ENCODE measurements at regions not wholly inside any gene's neighbourhood (a gene's known extent, or its start where the extent isn't known, plus 50 kb on each side); places are given as distances from the start of the nearest gene placed in this dataset.

DNA sequence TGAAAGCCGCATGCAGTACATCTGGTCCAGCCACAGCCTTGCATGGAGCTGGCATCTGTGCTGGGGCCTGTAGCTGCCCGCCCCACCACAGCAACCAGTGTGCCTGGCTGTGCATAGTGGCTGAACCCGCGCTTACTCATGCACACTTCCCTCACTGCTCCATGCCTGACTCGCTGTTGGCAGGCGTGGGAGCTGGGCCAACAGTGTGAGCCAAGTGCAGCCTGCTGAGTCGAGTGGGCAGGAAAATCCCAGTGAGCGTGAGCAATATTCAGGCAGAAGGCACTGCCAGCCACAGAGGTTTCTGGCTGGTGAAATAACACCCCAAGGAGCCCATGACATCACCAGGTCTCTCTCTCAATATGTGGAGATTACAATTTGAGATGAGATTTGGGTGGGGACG, 1674.1 kb upstream of the TMEFF2 start:
- TF ChIP-seq FOS (IDR thresholded peaks at IDR 0.05; ENCODE audit: borderline replicate concordance, insufficient read depth, low read length) (no peak), JUN (IDR thresholded peaks at IDR 0.05; ENCODE audit: borderline replicate concordance, insufficient read depth, insufficient read length, low read depth) (no peak), POLR2A (IDR thresholded peaks at IDR 0.05; ENCODE audit: low read depth, low read length) (no peak), MYC (IDR thresholded peaks at IDR 0.05; ENCODE audit: low read depth, low read length) (no peak), EZH2 (IDR thresholded peaks at IDR 0.05; ENCODE audit: borderline replicate concordance, low read depth, low read length, severe bottlenecking) (no peak), GATA2 (IDR thresholded peaks at IDR 0.05; ENCODE audit: insufficient read depth, insufficient read length, low read depth, low read length) (no peak), POLR2AphosphoS5 (IDR thresholded peaks at IDR 0.05; ENCODE audit: insufficient read depth, low read depth, low read length) (no peak)
- TF ChIP-seq, protein P1, sequence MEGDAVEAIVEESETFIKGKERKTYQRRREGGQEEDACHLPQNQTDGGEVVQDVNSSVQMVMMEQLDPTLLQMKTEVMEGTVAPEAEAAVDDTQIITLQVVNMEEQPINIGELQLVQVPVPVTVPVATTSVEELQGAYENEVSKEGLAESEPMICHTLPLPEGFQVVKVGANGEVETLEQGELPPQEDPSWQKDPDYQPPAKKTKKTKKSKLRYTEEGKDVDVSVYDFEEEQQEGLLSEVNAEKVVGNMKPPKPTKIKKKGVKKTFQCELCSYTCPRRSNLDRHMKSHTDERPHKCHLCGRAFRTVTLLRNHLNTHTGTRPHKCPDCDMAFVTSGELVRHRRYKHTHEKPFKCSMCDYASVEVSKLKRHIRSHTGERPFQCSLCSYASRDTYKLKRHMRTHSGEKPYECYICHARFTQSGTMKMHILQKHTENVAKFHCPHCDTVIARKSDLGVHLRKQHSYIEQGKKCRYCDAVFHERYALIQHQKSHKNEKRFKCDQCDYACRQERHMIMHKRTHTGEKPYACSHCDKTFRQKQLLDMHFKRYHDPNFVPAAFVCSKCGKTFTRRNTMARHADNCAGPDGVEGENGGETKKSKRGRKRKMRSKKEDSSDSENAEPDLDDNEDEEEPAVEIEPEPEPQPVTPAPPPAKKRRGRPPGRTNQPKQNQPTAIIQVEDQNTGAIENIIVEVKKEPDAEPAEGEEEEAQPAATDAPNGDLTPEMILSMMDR (IDR thresholded peaks at IDR 0.05; ENCODE audit: extremely low read depth in 1 of 2, insufficient read depth in 1 of 2, low read depth in 1 of 2, low read length in 2 of 2): no peak
- TF ChIP-seq, protein P2, sequence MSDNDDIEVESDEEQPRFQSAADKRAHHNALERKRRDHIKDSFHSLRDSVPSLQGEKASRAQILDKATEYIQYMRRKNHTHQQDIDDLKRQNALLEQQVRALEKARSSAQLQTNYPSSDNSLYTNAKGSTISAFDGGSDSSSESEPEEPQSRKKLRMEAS (IDR thresholded peaks at IDR 0.05; ENCODE audit: insufficient read depth, insufficient read length): no peak
- intact Hi-C loops (cut with micrococcal nuclease): no loop called here
- ChIA-PET CTCF (interaction anchor here (1.0 kb wide), 1 partner anchor 10 kb away, joined by 3 read pairs; no protein-coding TSS in a partner anchor), POLR2A (no interaction called here)
- Histone ChIP-seq H3K9me3 (replicated peaks; ENCODE audit: control insufficient read depth, insufficient read depth, low read length) (no peaks in the 10 kb centered on the region), H3K27ac (ENCODE audit: insufficient read depth, low read depth, low read length) (no peak overlapping the region), H4K20me1 (replicated peaks; ENCODE audit: control insufficient read depth, extremely low read depth, insufficient read depth, low read length) (no peaks in the 10 kb centered on the region), H3K9me1 (replicated peaks; ENCODE audit: control insufficient read depth, extremely low read depth, insufficient read depth, low read length) (no peaks in the 10 kb centered on the region), H3K4me3 (replicated peaks in 1 of 3; ENCODE audit: insufficient read depth in 1 of 3, low read depth in 1 of 3, low read length in 3 of 3) (no peak overlapping the region), H3K27me3 (ENCODE audit: control insufficient read depth in 2 of 2, insufficient read depth in 2 of 2, low read length in 2 of 2) (no peaks in the 10 kb centered on the region), H2AFZ (ENCODE audit: low read depth, low read length) (no peak overlapping the region), H3K9ac (replicated peaks; ENCODE audit: extremely low read depth, insufficient read depth, low read length) (no peak overlapping the region), H3K4me1 (ENCODE audit: control insufficient read depth, extremely low read depth, insufficient read depth, low read length) (no peaks in the 10 kb centered on the region), H3K36me3 (ENCODE audit: control insufficient read depth in 2 of 2, extremely low read depth in 1 of 2, insufficient read depth in 2 of 2, low read length in 2 of 2) (no peaks in the 10 kb centered on the region), H3K4me2 (ENCODE audit: insufficient read depth, low read length) (no peak overlapping the region), H3K79me2 (ENCODE audit: control insufficient read depth, insufficient read depth, low read length) (no peaks in the 10 kb centered on the region)
- dilution Hi-C loops (cut with MboI; ENCODE audit: extremely low pct_ligation_motif_present, low sequenced_read_pairs): no loop called here
- DNase-seq (ENCODE audit: low read depth, low spot score): no peak
- no TSS peak for BruUV-seq (replicated peaks)
- no peak for FAIRE-seq

Measured in endothelial cell of umbilical vein (primary cell).